CD14-positive monocyte (primary cell): ENCODE measurements at regions not wholly inside any gene's neighbourhood (a gene's known extent, or its start where the extent isn't known, plus 50 kb on each side); places are given as distances from the start of the nearest gene placed in this dataset.
"Not testable (repeated sequence)": the region's sequence is repeated elsewhere in the genome, so short reads cannot be mapped to it uniquely, and the experiment has no call there.

Experiments used
- DNase-seq, 3 donors: peaks; one replicate each; pipeline ENCODE4 v3.0.0-alpha.2; 2011 to 2022
- H2AFZ ChIP-seq: 2 replicates; pipeline ENCODE4 v1.6.0; 2012; ENCODE audit warnings: mild to moderate bottlenecking, low read depth, low read length, inconsistent platforms; ENCODE audit not compliant: insufficient read depth, poor library complexity, severe bottlenecking
- H3K27ac ChIP-seq, 2 donors: 1 replicate in 1 of 2; 2 replicates in 1 of 2; pipeline ENCODE4 v1.5.1; 2012 to 2013; ENCODE audit warnings: low read length in 2 of 2, control low read depth in 1 of 2, inconsistent platforms in 1 of 2, low read depth in 1 of 2, mild to moderate bottlenecking in 1 of 2
- H3K27me3 ChIP-seq, 2 donors: one replicate each; pipeline versions ENCODE4 v1.6.0 to v1.6.1; 2011 to 2013; ENCODE audit warnings: low read length in 2 of 2; ENCODE audit not compliant: control insufficient read depth in 2 of 2, insufficient read depth in 2 of 2
- H3K36me3 ChIP-seq, 2 donors: replicated peaks in 1 of 2; 1 replicate in 1 of 2; 2 replicates in 1 of 2; pipeline versions ENCODE4 v1.5.1 to v1.6.1; 2012 to 2013; ENCODE audit warnings: low read length in 2 of 2, control low read depth in 1 of 2, inconsistent platforms in 1 of 2, mild to moderate bottlenecking in 1 of 2; ENCODE audit not compliant: insufficient read depth in 2 of 2, control insufficient read depth in 1 of 2
- H3K4me1 ChIP-seq, 2 donors: 1 replicate in 1 of 2; 2 replicates in 1 of 2; pipeline versions ENCODE4 v1.5.1 to v1.6.1; 2012 to 2013; ENCODE audit warnings: low read length in 2 of 2, control low read depth in 1 of 2, inconsistent platforms in 1 of 2, mild to moderate bottlenecking in 1 of 2, moderate library complexity in 1 of 2; ENCODE audit not compliant: insufficient read depth in 2 of 2, control insufficient read depth in 1 of 2
- H3K4me2 ChIP-seq: replicated peaks from 2 replicates; pipeline ENCODE3; 2012; ENCODE audit warnings: low read length, moderate library complexity, mild to moderate bottlenecking; ENCODE audit not compliant: poor library complexity, severe bottlenecking; ENCODE audit errors: extremely low read depth
- H3K4me3 ChIP-seq, 3 experiments: fragments of 200-600 bp in 1 of 3; sonication (generic) in 1 of 3; replicated peaks in 1 of 3; 1 replicate in 2 of 3; 2 replicates in 1 of 3; pipeline ENCODE4 v1.5.1; 2011 to 2013; ENCODE audit warnings: low read length in 3 of 3, mild to moderate bottlenecking in 3 of 3, control low read depth in 2 of 3, low read depth in 2 of 3, inconsistent platforms in 1 of 3, moderate library complexity in 1 of 3
- H3K79me2 ChIP-seq: 2 replicates; pipeline ENCODE4 v1.6.0; 2012; ENCODE audit warnings: mild to moderate bottlenecking, control low read depth, inconsistent platforms, low read length, moderate library complexity; ENCODE audit not compliant: insufficient read depth
- H3K9ac ChIP-seq: 2 replicates; pipeline ENCODE4 v1.6.0; 2017; ENCODE audit warnings: low read length, mild to moderate bottlenecking; ENCODE audit not compliant: insufficient read depth, poor library complexity, severe bottlenecking
- H3K9me3 ChIP-seq, 2 donors: replicated peaks in 1 of 2; 1 replicate in 1 of 2; 2 replicates in 1 of 2; pipeline versions ENCODE4 v1.5.1 to v1.6.1; 2012 to 2013; ENCODE audit warnings: low read length in 2 of 2, control low read depth in 1 of 2; ENCODE audit not compliant: control insufficient read depth in 1 of 2, insufficient read depth in 1 of 2
- H4K20me1 ChIP-seq: 2 replicates; pipeline ENCODE4 v1.6.0; 2012; ENCODE audit warnings: mild to moderate bottlenecking, low read length, control low read depth, moderate library complexity; ENCODE audit not compliant: insufficient read depth
- H3K27ac Mint-ChIP-seq, 7 donors: one replicate each; pipeline ENCODE4 v1.8.0; 2020; ENCODE audit warnings: mild to moderate bottlenecking in 7 of 7, mixed read lengths in 7 of 7, moderate library complexity in 6 of 7, inconsistent platforms in 2 of 7
- H3K27me3 Mint-ChIP-seq, 3 donors: one replicate each; pipeline ENCODE4 v1.8.0; 2021 to 2022; ENCODE audit warnings: low read depth in 3 of 3, mild to moderate bottlenecking in 3 of 3, mixed read lengths in 3 of 3, moderate library complexity in 3 of 3, inconsistent platforms in 1 of 3
- H3K36me3 Mint-ChIP-seq, 2 donors: one replicate each; pipeline ENCODE4 v1.8.0; 2020; ENCODE audit warnings: mixed read lengths in 2 of 2, inconsistent platforms in 1 of 2, mild to moderate bottlenecking in 1 of 2
- H3K4me1 Mint-ChIP-seq: one replicate; pipeline ENCODE4 v1.8.0; 2020; ENCODE audit warnings: mild to moderate bottlenecking, mixed read lengths
- H3K4me3 Mint-ChIP-seq, 2 donors: one replicate each; pipeline ENCODE4 v1.8.0; 2020; ENCODE audit warnings: mild to moderate bottlenecking in 2 of 2, mixed read lengths in 2 of 2, moderate library complexity in 1 of 2
- H3K9me3 Mint-ChIP-seq, 7 donors: one replicate each; pipeline ENCODE4 v1.8.0; 2020 to 2022; ENCODE audit warnings: mixed read lengths in 7 of 7, mild to moderate bottlenecking in 6 of 7, moderate library complexity in 6 of 7, inconsistent platforms in 2 of 7
- WGBS: methylation state at CpG from one replicate; pipeline ENCODE4 v1.1.5; 2013; ENCODE audit warnings: missing lambda C conversion rate; ENCODE audit not compliant: insufficient coverage; 5-methylcytosine and 5-hydroxymethylcytosine counted together
- intact Hi-C, 2 donors: fragments of 100-400 bp; cut with micrococcal nuclease; formaldehyde crosslinking; loops; one replicate each; pipeline versions ENCODE4 v1.15.0 to v1.15.1; 2023
- TF ChIP-seq, protein P1 (sequence below): fragments of 200-600 bp; IDR thresholded peaks from one replicate; pipeline ENCODE4 v1.8.0; 2022; ENCODE audit warnings: antibody characterized with exemption, mild to moderate bottlenecking

DNA sequence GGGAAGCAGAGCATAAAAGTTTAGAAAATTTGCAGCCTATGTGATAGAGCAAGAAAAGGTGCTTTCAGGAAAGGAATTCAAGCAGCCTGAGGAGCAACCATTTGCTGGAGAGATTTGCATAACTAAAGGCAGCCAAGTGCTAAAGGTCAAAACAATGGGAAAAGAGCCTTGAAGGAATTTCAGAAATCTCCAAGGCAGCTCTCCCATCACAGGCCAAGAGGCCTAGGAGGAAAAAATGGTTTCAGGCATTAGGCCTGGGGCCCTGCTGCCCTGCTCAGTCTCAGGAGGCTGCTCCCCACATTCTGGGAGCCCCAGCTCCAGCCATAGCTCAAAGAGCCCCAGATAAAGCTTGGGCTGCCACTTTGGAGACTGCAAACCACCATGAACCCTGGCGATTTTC, 95.9 kb upstream of the UNC5B start:
- Mint-ChIP-seq H3K27ac (no peak overlapping the region), H3K9me3 (peaks cover 43 to 59% (median 53%) of the 10 kb centered on the region in 7 donors), H3K36me3 (no peaks in the 10 kb centered on the region), H3K27me3 (peaks cover 2 to 9% (median 4%) of the 10 kb centered on the region in 3 donors), H3K4me1 (no peaks in the 10 kb centered on the region), H3K4me3 (no peak overlapping the region)
- intact Hi-C loops, result no loop called here
- no peak overlapping the region for H3K4me3 ChIP-seq
- 78% methylated on average over 1 of the region's 1 CpG for WGBS
- no peaks in the 10 kb centered on the region for H3K4me1 ChIP-seq
- H3K9me3 ChIP-seq, result peaks cover 33 to 44% of the 10 kb centered on the region in 2 donors
- no peak overlapping the region for H3K27ac ChIP-seq
- H3K27me3 ChIP-seq, result no peaks in the 10 kb centered on the region
- no peaks in the 10 kb centered on the region for H4K20me1 ChIP-seq
- TF ChIP-seq, protein P1, sequence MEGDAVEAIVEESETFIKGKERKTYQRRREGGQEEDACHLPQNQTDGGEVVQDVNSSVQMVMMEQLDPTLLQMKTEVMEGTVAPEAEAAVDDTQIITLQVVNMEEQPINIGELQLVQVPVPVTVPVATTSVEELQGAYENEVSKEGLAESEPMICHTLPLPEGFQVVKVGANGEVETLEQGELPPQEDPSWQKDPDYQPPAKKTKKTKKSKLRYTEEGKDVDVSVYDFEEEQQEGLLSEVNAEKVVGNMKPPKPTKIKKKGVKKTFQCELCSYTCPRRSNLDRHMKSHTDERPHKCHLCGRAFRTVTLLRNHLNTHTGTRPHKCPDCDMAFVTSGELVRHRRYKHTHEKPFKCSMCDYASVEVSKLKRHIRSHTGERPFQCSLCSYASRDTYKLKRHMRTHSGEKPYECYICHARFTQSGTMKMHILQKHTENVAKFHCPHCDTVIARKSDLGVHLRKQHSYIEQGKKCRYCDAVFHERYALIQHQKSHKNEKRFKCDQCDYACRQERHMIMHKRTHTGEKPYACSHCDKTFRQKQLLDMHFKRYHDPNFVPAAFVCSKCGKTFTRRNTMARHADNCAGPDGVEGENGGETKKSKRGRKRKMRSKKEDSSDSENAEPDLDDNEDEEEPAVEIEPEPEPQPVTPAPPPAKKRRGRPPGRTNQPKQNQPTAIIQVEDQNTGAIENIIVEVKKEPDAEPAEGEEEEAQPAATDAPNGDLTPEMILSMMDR, result no peak
- no peak overlapping the region for H2AFZ ChIP-seq
- no peak for DNase-seq
- no peak overlapping the region for H3K9ac ChIP-seq
- no peaks in the 10 kb centered on the region for H3K79me2 ChIP-seq
- no peaks in the 10 kb centered on the region for H3K36me3 ChIP-seq
- no peak overlapping the region for H3K4me2 ChIP-seq

DNA sequence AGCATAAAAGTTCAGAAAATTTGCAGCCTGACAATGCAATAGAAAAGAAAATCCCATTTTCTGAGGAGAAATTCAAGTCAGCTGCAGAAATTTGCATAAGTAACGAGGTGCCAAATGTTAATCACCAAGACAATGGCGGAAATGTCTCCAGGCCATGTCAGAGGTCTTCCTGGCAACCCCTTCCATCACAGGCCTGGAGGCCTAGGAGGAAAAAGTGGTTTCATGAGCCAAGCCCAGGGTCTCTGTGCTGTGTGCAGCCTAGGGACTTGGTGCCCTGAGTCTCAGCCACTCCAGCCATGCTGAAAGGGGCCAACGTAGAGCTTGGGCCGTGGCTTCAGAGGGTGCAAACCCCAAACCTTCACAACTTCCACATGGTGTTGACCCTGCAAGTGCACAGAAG, 94.8 kb upstream of the UNC5B start:
- H3K9me3 ChIP-seq, result peaks cover 30 to 44% of the 10 kb centered on the region in 2 donors
- H2AFZ ChIP-seq, H3K4me3 Mint-ChIP-seq, H3K4me1 Mint-ChIP-seq, H3K27ac Mint-ChIP-seq, H3K27ac ChIP-seq, H3K9ac ChIP-seq, H4K20me1 ChIP-seq, H3K4me1 ChIP-seq, H3K36me3 Mint-ChIP-seq, intact Hi-C loops, H3K79me2 ChIP-seq, H3K4me3 ChIP-seq, H3K4me2 ChIP-seq, DNase-seq, H3K36me3 ChIP-seq, H3K27me3 ChIP-seq: not testable (repeated sequence)
- Mint-ChIP-seq H3K9me3 (peaks cover 34 to 56% (median 50%) of the 10 kb centered on the region in 7 donors), H3K27me3 (peaks cover 2 to 20% (median 10%) of the 10 kb centered on the region in 3 donors)
- WGBS, result 94% methylated on average over 2 of the region's 4 CpGs
